ENCODE measurements at regions not wholly inside any gene's neighbourhood (a gene's known extent, or its start where the extent isn't known, plus 50 kb on each side); places are given as distances from the start of the nearest gene placed in this dataset.
A peak's percentile ranks its signal among the peaks of the same experiment; 100 is the strongest.

DNA sequence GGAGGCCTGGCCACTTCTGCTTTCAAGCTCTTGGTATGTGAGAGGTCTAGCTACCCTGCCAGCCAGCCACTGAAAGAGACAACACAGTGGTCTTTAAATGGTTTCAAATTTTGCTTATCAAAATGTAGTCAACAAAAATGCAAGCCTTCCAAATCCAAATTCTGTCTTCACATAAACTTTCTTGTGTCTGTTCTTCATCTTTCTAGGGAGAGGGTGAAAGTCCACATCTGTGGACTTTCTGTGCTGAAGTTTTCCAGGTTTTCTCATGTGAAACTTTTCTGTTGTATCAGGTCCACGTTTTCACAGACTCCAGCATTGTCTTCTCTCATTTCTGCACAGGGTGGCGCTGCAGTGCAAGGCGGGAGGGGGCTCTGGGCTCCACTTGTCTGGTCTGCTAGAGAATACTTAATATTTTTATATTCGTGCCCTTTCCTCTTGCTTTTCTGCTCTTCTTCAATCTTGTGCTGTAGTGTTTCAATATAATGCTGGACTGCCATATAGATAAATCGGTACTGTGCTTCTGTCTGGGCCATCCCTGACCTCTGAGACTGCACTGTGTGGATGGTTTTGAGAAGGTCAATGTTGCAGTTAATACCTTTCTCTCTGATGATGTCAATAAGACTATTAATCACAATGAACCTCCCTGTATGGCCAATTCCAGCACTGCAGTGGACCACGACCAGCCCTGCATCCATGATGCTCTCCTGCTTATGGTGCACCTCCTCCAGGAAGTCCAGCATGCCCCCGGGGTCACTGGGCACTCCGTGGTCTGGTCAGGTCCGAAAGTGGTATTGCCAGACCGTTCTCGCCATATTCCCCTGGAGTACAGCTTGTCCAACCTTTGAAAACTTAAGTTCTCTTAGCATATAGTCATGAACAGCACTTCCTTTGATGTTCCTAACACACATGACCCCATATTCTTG lies 161.6 kb upstream of the TNFAIP3 start:
- TF ChIP-seq POLR2A (IDR thresholded peaks at IDR 0.05): no peak
- TF ChIP-seq, protein P1, sequence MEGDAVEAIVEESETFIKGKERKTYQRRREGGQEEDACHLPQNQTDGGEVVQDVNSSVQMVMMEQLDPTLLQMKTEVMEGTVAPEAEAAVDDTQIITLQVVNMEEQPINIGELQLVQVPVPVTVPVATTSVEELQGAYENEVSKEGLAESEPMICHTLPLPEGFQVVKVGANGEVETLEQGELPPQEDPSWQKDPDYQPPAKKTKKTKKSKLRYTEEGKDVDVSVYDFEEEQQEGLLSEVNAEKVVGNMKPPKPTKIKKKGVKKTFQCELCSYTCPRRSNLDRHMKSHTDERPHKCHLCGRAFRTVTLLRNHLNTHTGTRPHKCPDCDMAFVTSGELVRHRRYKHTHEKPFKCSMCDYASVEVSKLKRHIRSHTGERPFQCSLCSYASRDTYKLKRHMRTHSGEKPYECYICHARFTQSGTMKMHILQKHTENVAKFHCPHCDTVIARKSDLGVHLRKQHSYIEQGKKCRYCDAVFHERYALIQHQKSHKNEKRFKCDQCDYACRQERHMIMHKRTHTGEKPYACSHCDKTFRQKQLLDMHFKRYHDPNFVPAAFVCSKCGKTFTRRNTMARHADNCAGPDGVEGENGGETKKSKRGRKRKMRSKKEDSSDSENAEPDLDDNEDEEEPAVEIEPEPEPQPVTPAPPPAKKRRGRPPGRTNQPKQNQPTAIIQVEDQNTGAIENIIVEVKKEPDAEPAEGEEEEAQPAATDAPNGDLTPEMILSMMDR (IDR thresholded peaks at IDR 0.05): peak in 1 of 3 donors; percentile 33
- H3K4me3 ChIP-seq (ENCODE audit: low read depth, poor library complexity, severe bottlenecking): no peak overlapping the region
- peak; percentile 61 to 93 for DNase-seq (ENCODE audit: low spot score in 2 of 2)
- WGBS, 2 donors: 53 to 54% methylated on average over 11 of the region's 11 CpGs
- intact Hi-C loops (cut with DNase I; ENCODE audit: low total_unique reads): loop anchor here (5.0 kb wide), 1 partner anchor 162 kb away; the partner anchor contains the start of gene TNFAIP3

DNA sequence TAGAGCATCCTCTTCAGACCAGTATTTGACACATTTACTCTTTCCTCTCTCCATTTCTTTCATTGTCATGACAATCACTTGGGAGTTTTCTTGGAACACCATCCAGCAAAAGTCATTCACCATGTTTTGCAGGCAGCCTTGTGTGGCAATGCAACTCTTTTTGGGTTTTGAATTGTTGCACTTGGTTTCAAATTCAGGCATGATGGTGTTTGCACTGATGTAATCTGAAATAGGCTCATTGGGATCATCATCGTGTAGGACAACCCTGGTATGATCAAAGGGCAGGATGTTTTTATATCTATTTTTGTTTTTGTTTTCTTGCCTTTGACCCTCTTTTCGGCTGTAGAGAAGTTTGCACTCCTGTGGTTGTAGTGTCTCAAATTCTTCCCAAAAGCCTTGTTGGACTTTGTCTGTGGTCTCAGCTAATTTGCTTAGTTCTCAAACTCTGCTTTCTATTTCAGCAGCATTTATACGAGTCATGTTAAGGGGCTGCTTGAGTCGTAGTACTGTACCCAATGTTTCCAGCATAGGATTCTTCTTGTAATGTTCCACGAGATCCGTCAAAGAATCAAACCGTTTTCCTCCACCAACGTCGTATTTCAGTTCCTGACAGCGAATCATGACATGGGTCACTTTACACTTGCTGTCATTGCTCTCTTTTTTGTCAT lies 160.8 kb upstream of the TNFAIP3 start:
- H3K4me3 ChIP-seq (ENCODE audit: low read depth, poor library complexity, severe bottlenecking): no peak overlapping the region
- intact Hi-C loops (cut with DNase I; ENCODE audit: low total_unique reads): loop anchor here (5.0 kb wide), 1 partner anchor 161 kb away; the partner anchor contains the start of gene TNFAIP3
- 69 to 72% methylated on average over 10 of the region's 10 CpGs for WGBS, 2 donors
- TF ChIP-seq, protein P1 (IDR thresholded peaks at IDR 0.05): no peak
- TF ChIP-seq POLR2A (IDR thresholded peaks at IDR 0.05): no peak
- no peak for DNase-seq (ENCODE audit: low spot score in 2 of 2)

DNA sequence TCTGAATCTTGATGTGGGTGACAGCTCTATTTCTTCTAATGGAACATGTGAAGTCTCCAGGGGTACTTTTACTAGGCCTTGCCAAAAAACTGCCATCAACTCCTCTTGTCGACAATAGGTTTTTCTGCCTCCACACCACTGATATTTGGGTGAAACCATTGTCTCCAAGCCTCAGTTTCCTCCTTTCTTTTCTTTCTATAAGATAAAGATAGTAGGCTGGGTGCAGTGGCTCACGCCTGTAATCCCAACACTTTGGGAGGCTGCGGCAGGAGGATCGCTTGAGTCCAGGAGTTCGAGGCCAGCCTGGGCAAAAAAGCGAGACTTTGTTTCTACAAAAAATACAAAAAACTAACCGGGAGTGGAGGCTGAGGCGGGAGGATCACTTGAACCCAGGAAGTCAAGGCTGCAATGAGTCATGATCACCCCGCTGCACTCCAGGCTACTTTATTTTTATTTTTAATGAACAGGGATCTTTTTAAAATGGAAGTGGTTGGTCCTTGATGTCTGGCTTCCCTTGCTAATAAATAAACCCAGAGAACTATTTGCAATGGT lies 159.9 kb upstream of the TNFAIP3 start:
- DNase-seq (ENCODE audit: low spot score in 2 of 2): no peak
- no peak overlapping the region for H3K4me3 ChIP-seq (ENCODE audit: low read depth, poor library complexity, severe bottlenecking)
- WGBS, 2 donors: 83% methylated on average over 9 of the region's 9 CpGs
- intact Hi-C loops (cut with DNase I; ENCODE audit: low total_unique reads): loop anchor here (5.0 kb wide), 1 partner anchor 160 kb away; the partner anchor contains the start of gene TNFAIP3
- no peak for TF ChIP-seq POLR2A (IDR thresholded peaks at IDR 0.05)

DNA sequence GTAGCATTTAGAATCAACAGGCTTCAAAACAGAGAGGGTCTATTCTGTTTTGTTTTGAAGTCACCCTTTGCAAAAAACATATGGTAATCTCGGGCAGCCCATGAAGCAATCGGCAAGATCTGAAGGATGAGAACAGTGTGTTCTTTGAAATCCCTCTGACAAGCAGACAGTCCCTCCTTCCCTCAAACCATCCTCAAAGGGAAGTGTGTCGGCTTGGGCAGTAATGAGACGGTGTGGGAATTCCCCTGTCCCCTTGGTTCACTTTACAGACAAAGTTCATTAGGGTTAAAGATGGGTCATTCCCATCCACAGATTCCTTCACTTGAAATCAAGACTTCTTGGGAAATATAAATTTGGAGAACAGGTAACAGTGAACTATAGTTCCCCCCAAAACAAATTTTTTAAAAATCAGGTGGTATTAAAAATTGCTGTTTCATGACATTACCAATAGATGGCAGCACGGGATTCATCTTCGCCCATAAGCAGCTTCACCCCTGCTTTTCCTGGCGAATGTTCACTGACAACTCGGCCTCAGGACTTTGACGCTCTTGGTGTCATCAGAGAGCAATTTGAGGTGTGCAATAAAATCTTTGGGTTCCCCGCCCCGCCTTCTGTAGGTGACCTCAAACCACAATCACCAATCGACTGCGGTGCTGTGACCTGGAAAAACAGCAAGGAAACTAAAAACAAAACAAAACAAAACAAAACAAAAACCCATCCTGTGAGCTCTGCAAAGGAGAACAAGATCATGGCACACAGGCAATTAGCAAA lies 159.3 kb upstream of the TNFAIP3 start:
- WGBS, 2 donors: 6 to 7% methylated on average over 13 of the region's 13 CpGs
- no peak overlapping the region for H3K4me3 ChIP-seq (ENCODE audit: low read depth, poor library complexity, severe bottlenecking)
- intact Hi-C loops (cut with DNase I; ENCODE audit: low total_unique reads): loop anchor here (2.0 to 5.0 kb wide), 2 partner anchors 160 to 237 kb away; partner anchors contain the start of gene TNFAIP3
- TF ChIP-seq, protein P1 (IDR thresholded peaks at IDR 0.05): no peak
- no peak for TF ChIP-seq POLR2A (IDR thresholded peaks at IDR 0.05)
- peak; percentile 76 to 89 for DNase-seq (ENCODE audit: low spot score in 2 of 2)

DNA sequence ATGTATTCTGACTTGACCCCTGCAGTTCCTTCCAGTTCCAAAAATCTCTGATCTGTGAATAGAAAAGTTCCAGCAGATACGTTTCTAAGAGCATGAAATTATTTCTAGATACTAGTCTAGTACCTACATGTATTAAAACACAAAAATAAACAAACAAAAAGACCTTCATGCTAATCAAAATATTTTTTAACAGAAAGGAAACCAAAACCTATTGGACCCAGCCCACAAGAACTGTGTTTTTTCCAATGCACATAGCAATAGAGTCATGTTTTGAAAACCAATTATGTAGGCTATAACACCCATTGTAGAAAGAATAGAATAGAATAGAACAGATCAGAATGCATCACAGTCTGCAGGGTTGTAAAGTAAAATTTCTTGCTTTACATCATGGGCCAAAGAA lies 158.6 kb upstream of the TNFAIP3 start:
- WGBS, 2 donors: 32 to 38% methylated on average over 1 of the region's 1 CpG
- intact Hi-C loops (cut with DNase I; ENCODE audit: low total_unique reads): loop anchor here (2.0 to 5.0 kb wide), 2 partner anchors 159 to 236 kb away; partner anchors contain the start of gene TNFAIP3
- DNase-seq (ENCODE audit: low spot score in 2 of 2): no peak
- TF ChIP-seq POLR2A (IDR thresholded peaks at IDR 0.05): no peak
- TF ChIP-seq, protein P1 (IDR thresholded peaks at IDR 0.05): no peak
- H3K4me3 ChIP-seq (ENCODE audit: low read depth, poor library complexity, severe bottlenecking): no peak overlapping the region

Measured in lower leg skin (tissue), 4 donors.